Prostate gland (tissue), 2 donors: ENCODE measurements at regions not wholly inside any gene's neighbourhood (a gene's known extent, or its start where the extent isn't known, plus 50 kb on each side); places are given as distances from the start of the nearest gene placed in this dataset.

Experiments
- POLR2A ChIP-seq: fragments of 450-650 bp; IDR thresholded peaks from one replicate; pipeline ENCODE4 v1.6.1; 2016; ENCODE audit warnings: antibody characterized with exemption, mild to moderate bottlenecking
- POLR2AphosphoS5 ChIP-seq: sonication (generic); formaldehyde crosslinking; IDR thresholded peaks from one replicate; pipeline ENCODE4 v1.6.1; 2017; ENCODE audit warnings: antibody characterized with exemption
- TF ChIP-seq, protein P1 (sequence below), 4 experiments: fragments of 200-600 bp in 2 of 4; fragments of 450-650 bp in 2 of 4; sonication (generic) in 2 of 4; IDR thresholded peaks; 1 replicate in 3 of 4; 2 replicates in 1 of 4; pipeline ENCODE4 v1.5.1; 2016 to 2019; ENCODE audit warnings: antibody characterized with exemption in 4 of 4, mild to moderate bottlenecking in 2 of 4, moderate library complexity in 2 of 4

- TF ChIP-seq, protein P1, sequence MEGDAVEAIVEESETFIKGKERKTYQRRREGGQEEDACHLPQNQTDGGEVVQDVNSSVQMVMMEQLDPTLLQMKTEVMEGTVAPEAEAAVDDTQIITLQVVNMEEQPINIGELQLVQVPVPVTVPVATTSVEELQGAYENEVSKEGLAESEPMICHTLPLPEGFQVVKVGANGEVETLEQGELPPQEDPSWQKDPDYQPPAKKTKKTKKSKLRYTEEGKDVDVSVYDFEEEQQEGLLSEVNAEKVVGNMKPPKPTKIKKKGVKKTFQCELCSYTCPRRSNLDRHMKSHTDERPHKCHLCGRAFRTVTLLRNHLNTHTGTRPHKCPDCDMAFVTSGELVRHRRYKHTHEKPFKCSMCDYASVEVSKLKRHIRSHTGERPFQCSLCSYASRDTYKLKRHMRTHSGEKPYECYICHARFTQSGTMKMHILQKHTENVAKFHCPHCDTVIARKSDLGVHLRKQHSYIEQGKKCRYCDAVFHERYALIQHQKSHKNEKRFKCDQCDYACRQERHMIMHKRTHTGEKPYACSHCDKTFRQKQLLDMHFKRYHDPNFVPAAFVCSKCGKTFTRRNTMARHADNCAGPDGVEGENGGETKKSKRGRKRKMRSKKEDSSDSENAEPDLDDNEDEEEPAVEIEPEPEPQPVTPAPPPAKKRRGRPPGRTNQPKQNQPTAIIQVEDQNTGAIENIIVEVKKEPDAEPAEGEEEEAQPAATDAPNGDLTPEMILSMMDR (IDR thresholded peaks at IDR 0.05), result no peak
- TF ChIP-seq POLR2A (no peak), POLR2AphosphoS5 (no peak)
Measured at GRCh38 chr1:209171151-209171550, 412.4 kb upstream of the CAMK1G start.
